ENCODE measurements at regions not wholly inside any gene's neighbourhood (a gene's known extent, or its start where the extent isn't known, plus 50 kb on each side); places are given as distances from the start of the nearest gene placed in this dataset.

- Histone ChIP-seq H3K36me3 (ENCODE audit: control insufficient read depth, insufficient read depth, low read length) (no peaks in the 10 kb centered on the region), H3K27ac (ENCODE audit: insufficient read depth, low read depth, low read length, poor library complexity, severe bottlenecking) (no peak overlapping the region), H3K9me3 (ENCODE audit: control insufficient read depth, low read length) (no peaks in the 10 kb centered on the region), H3K27me3 (ENCODE audit: control insufficient read depth, insufficient read depth, low read length, poor library complexity, severe bottlenecking) (no peaks in the 10 kb centered on the region), H3K4me3 (ENCODE audit: insufficient read depth, low read depth, low read length) (no peak overlapping the region), H3K4me1 (ENCODE audit: control insufficient read depth, insufficient read depth, low read length) (peaks cover 11% of the 10 kb centered on the region)
- WGBS, 2 experiments = 48 to 67% methylated on average over 1 of the region's 1 CpG
These were observed 332.6 kb downstream of the NOVA1 start for GRCh38 chr14:26265170-26265685.

- Histone ChIP-seq H3K36me3 (ENCODE audit: control insufficient read depth, insufficient read depth, low read length) (no peaks in the 10 kb centered on the region), H3K27ac (ENCODE audit: insufficient read depth, low read depth, low read length, poor library complexity, severe bottlenecking) (peak overlapping the region; percentile 41), H3K27me3 (ENCODE audit: control insufficient read depth, insufficient read depth, low read length, poor library complexity, severe bottlenecking) (no peaks in the 10 kb centered on the region), H3K4me3 (ENCODE audit: insufficient read depth, low read depth, low read length) (no peak overlapping the region), H3K4me1 (ENCODE audit: control insufficient read depth, insufficient read depth, low read length) (peaks cover 11% of the 10 kb centered on the region), H3K9me3 (ENCODE audit: control insufficient read depth, low read length) (no peaks in the 10 kb centered on the region)
- 9 to 42% methylated on average over 1 of the region's 1 CpG for WGBS, 2 experiments
These were observed 336.3 kb downstream of the NOVA1 start for GRCh38 chr14:26261368-26262122.

- H3K27ac ChIP-seq (ENCODE audit: insufficient read depth, low read depth, low read length, poor library complexity, severe bottlenecking) = no peak overlapping the region
- no peaks in the 10 kb centered on the region for H3K36me3 ChIP-seq (ENCODE audit: control insufficient read depth, insufficient read depth, low read length)
- WGBS, 2 experiments = 53 to 57% methylated on average over 2 of the region's 2 CpGs
- H3K9me3 ChIP-seq (ENCODE audit: control insufficient read depth, low read length) = no peaks in the 10 kb centered on the region
- H3K4me1 ChIP-seq (ENCODE audit: control insufficient read depth, insufficient read depth, low read length) = no peaks in the 10 kb centered on the region
- no peak overlapping the region for H3K4me3 ChIP-seq (ENCODE audit: insufficient read depth, low read depth, low read length)
- no peaks in the 10 kb centered on the region for H3K27me3 ChIP-seq (ENCODE audit: control insufficient read depth, insufficient read depth, low read length, poor library complexity, severe bottlenecking)
These were observed 342.6 kb downstream of the NOVA1 start for GRCh38 chr14:26255213-26255612.

- Histone ChIP-seq H3K27ac (ENCODE audit: insufficient read depth, low read depth, low read length, poor library complexity, severe bottlenecking) (no peak overlapping the region), H3K4me3 (ENCODE audit: insufficient read depth, low read depth, low read length) (no peak overlapping the region), H3K9me3 (ENCODE audit: control insufficient read depth, low read length) (no peaks in the 10 kb centered on the region)
These were observed 345.7 kb downstream of the NOVA1 start for GRCh38 chr14:26252176-26252575.

GRCh38 chr14:26233118-26233517, 364.7 kb downstream of the NOVA1 start:
- Histone ChIP-seq H3K4me1 (ENCODE audit: control insufficient read depth, insufficient read depth, low read length) (no peaks in the 10 kb centered on the region), H3K27me3 (ENCODE audit: control insufficient read depth, insufficient read depth, low read length, poor library complexity, severe bottlenecking) (no peaks in the 10 kb centered on the region)
- WGBS, 2 experiments = 100% methylated on average over 1 of the region's 1 CpG; no CpG with 5 or more reads in 1 of the 2 experiments

More at GRCh38 chr14:26252176-26252575, 345.7 kb downstream of the NOVA1 start:
- Histone ChIP-seq H3K36me3 (ENCODE audit: control insufficient read depth, insufficient read depth, low read length) (no peaks in the 10 kb centered on the region), H3K4me1 (ENCODE audit: control insufficient read depth, insufficient read depth, low read length) (no peaks in the 10 kb centered on the region), H3K27me3 (ENCODE audit: control insufficient read depth, insufficient read depth, low read length, poor library complexity, severe bottlenecking) (no peaks in the 10 kb centered on the region)

GRCh38 chr14:26218861-26219260, 379.0 kb downstream of the NOVA1 start:
- Histone ChIP-seq H3K9me3 (ENCODE audit: control insufficient read depth, low read length) (no peaks in the 10 kb centered on the region), H3K27me3 (ENCODE audit: control insufficient read depth, insufficient read depth, low read length, poor library complexity, severe bottlenecking) (no peaks in the 10 kb centered on the region), H3K4me1 (ENCODE audit: control insufficient read depth, insufficient read depth, low read length) (no peaks in the 10 kb centered on the region), H3K27ac (ENCODE audit: insufficient read depth, low read depth, low read length, poor library complexity, severe bottlenecking) (no peak overlapping the region), H3K36me3 (ENCODE audit: control insufficient read depth, insufficient read depth, low read length) (no peaks in the 10 kb centered on the region), H3K4me3 (ENCODE audit: insufficient read depth, low read depth, low read length) (no peak overlapping the region)
- 96 to 97% methylated on average over 2 of the region's 2 CpGs for WGBS, 2 experiments

More at GRCh38 chr14:26233118-26233517, 364.7 kb downstream of the NOVA1 start:
- Histone ChIP-seq H3K4me3 (ENCODE audit: insufficient read depth, low read depth, low read length) (no peak overlapping the region), H3K36me3 (ENCODE audit: control insufficient read depth, insufficient read depth, low read length) (no peaks in the 10 kb centered on the region), H3K9me3 (ENCODE audit: control insufficient read depth, low read length) (no peaks in the 10 kb centered on the region), H3K27ac (ENCODE audit: insufficient read depth, low read depth, low read length, poor library complexity, severe bottlenecking) (no peak overlapping the region)

GRCh38 chr14:26217778-26218177, 380.1 kb downstream of the NOVA1 start:
- WGBS, 2 experiments = 97% methylated on average over 2 of the region's 2 CpGs; no CpG with 5 or more reads in 1 of the 2 experiments
- H3K4me3 ChIP-seq (ENCODE audit: insufficient read depth, low read depth, low read length) = no peak overlapping the region

GRCh38 chr14:26216786-26217185, 381.0 kb downstream of the NOVA1 start:
- H3K27ac ChIP-seq (ENCODE audit: insufficient read depth, low read depth, low read length, poor library complexity, severe bottlenecking) = no peak overlapping the region

More at GRCh38 chr14:26217778-26218177, 380.1 kb downstream of the NOVA1 start:
- no peaks in the 10 kb centered on the region for H3K4me1 ChIP-seq (ENCODE audit: control insufficient read depth, insufficient read depth, low read length)
- H3K9me3 ChIP-seq (ENCODE audit: control insufficient read depth, low read length) = no peaks in the 10 kb centered on the region
- H3K27ac ChIP-seq (ENCODE audit: insufficient read depth, low read depth, low read length, poor library complexity, severe bottlenecking) = no peak overlapping the region
- no peaks in the 10 kb centered on the region for H3K27me3 ChIP-seq (ENCODE audit: control insufficient read depth, insufficient read depth, low read length, poor library complexity, severe bottlenecking)
- no peaks in the 10 kb centered on the region for H3K36me3 ChIP-seq (ENCODE audit: control insufficient read depth, insufficient read depth, low read length)

GRCh38 chr14:26213846-26214575, 383.8 kb downstream of the NOVA1 start:
- Histone ChIP-seq H3K4me1 (ENCODE audit: control insufficient read depth, insufficient read depth, low read length) (no peaks in the 10 kb centered on the region), H3K4me3 (ENCODE audit: insufficient read depth, low read depth, low read length) (no peak overlapping the region), H3K36me3 (ENCODE audit: control insufficient read depth, insufficient read depth, low read length) (no peaks in the 10 kb centered on the region), H3K9me3 (ENCODE audit: control insufficient read depth, low read length) (no peaks in the 10 kb centered on the region), H3K27me3 (ENCODE audit: control insufficient read depth, insufficient read depth, low read length, poor library complexity, severe bottlenecking) (no peaks in the 10 kb centered on the region), H3K27ac (ENCODE audit: insufficient read depth, low read depth, low read length, poor library complexity, severe bottlenecking) (no peak overlapping the region)
- 86 to 100% methylated on average over 1 of the region's 1 CpG for WGBS, 2 experiments

More at GRCh38 chr14:26216786-26217185, 381.0 kb downstream of the NOVA1 start:
- Histone ChIP-seq H3K36me3 (ENCODE audit: control insufficient read depth, insufficient read depth, low read length) (no peaks in the 10 kb centered on the region), H3K9me3 (ENCODE audit: control insufficient read depth, low read length) (no peaks in the 10 kb centered on the region), H3K4me3 (ENCODE audit: insufficient read depth, low read depth, low read length) (no peak overlapping the region), H3K4me1 (ENCODE audit: control insufficient read depth, insufficient read depth, low read length) (no peaks in the 10 kb centered on the region), H3K27me3 (ENCODE audit: control insufficient read depth, insufficient read depth, low read length, poor library complexity, severe bottlenecking) (no peaks in the 10 kb centered on the region)
- 92 to 96% methylated on average over 5 of the region's 5 CpGs for WGBS, 2 experiments

GRCh38 chr14:26209699-26210098, 388.1 kb downstream of the NOVA1 start:
- no peaks in the 10 kb centered on the region for H3K4me1 ChIP-seq (ENCODE audit: control insufficient read depth, insufficient read depth, low read length)
- no peaks in the 10 kb centered on the region for H3K9me3 ChIP-seq (ENCODE audit: control insufficient read depth, low read length)
- peaks cover 13% of the 10 kb centered on the region for H3K27me3 ChIP-seq (ENCODE audit: control insufficient read depth, insufficient read depth, low read length, poor library complexity, severe bottlenecking)
- H3K36me3 ChIP-seq (ENCODE audit: control insufficient read depth, insufficient read depth, low read length) = no peaks in the 10 kb centered on the region
- H3K4me3 ChIP-seq (ENCODE audit: insufficient read depth, low read depth, low read length) = no peak overlapping the region
- no peak overlapping the region for H3K27ac ChIP-seq (ENCODE audit: insufficient read depth, low read depth, low read length, poor library complexity, severe bottlenecking)
- WGBS, 2 experiments = 100% methylated on average over 1 of the region's 2 CpGs; no CpG with 5 or more reads in 1 of the 2 experiments
